ENCODE measurements at regions not wholly inside any gene's neighbourhood (a gene's known extent, or its start where the extent isn't known, plus 50 kb on each side); places are given as distances from the start of the nearest gene placed in this dataset.

DNA sequence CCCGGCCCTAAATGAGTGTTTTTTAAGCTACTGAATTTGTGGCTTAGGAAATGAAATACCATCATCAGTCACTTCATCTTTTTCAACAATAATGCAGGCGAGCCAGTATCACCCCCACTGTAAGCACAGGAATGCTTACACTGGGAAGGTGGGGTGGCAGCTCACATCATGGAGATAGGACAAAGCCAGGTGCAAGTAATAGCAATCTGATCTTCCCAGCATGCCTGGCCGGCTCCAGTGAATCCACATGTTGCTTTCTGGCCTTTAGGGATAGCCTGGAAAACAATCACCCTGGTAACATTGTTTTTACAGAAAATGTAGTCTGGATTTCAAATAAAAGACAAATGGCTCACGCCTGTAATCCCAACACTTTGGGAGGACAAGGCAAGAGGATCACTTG lies 140.9 kb upstream of the SOD1 start:
- Histone ChIP-seq H3K4me1 (ENCODE audit: control insufficient read depth, extremely low read depth, insufficient read depth, low read length) (no peaks in the 10 kb centered on the region), H4K20me1 (replicated peaks; ENCODE audit: control insufficient read depth, extremely low read depth, insufficient read depth, low read length) (no peaks in the 10 kb centered on the region), H3K9me3 (replicated peaks; ENCODE audit: control insufficient read depth, insufficient read depth, low read length) (no peaks in the 10 kb centered on the region), H3K9ac (replicated peaks; ENCODE audit: extremely low read depth, insufficient read depth, low read length) (no peak overlapping the region), H3K27me3 (ENCODE audit: control insufficient read depth in 2 of 2, insufficient read depth in 2 of 2, low read length in 2 of 2) (no peaks in the 10 kb centered on the region), H3K79me2 (ENCODE audit: control insufficient read depth, insufficient read depth, low read length) (no peaks in the 10 kb centered on the region), H3K4me3 (replicated peaks in 1 of 3; ENCODE audit: insufficient read depth in 1 of 3, low read depth in 1 of 3, low read length in 3 of 3) (no peak overlapping the region), H3K4me2 (ENCODE audit: insufficient read depth, low read length) (no peak overlapping the region), H3K36me3 (ENCODE audit: control insufficient read depth in 2 of 2, extremely low read depth in 1 of 2, insufficient read depth in 2 of 2, low read length in 2 of 2) (no peaks in the 10 kb centered on the region), H2AFZ (ENCODE audit: low read depth, low read length) (no peak overlapping the region), H3K27ac (ENCODE audit: insufficient read depth, low read depth, low read length) (no peak overlapping the region), H3K9me1 (replicated peaks; ENCODE audit: control insufficient read depth, extremely low read depth, insufficient read depth, low read length) (no peaks in the 10 kb centered on the region)
- TF ChIP-seq EZH2 (IDR thresholded peaks at IDR 0.05; ENCODE audit: borderline replicate concordance, low read depth, low read length, severe bottlenecking) (no peak), GATA2 (IDR thresholded peaks at IDR 0.05; ENCODE audit: insufficient read depth, insufficient read length, low read depth, low read length) (no peak), FOS (IDR thresholded peaks at IDR 0.05; ENCODE audit: borderline replicate concordance, insufficient read depth, low read length) (no peak), POLR2A (IDR thresholded peaks at IDR 0.05; ENCODE audit: low read depth, low read length) (no peak), POLR2AphosphoS5 (IDR thresholded peaks at IDR 0.05; ENCODE audit: insufficient read depth, low read depth, low read length) (no peak), JUN (IDR thresholded peaks at IDR 0.05; ENCODE audit: borderline replicate concordance, insufficient read depth, insufficient read length, low read depth) (no peak), MYC (IDR thresholded peaks at IDR 0.05; ENCODE audit: low read depth, low read length) (no peak)
- TF ChIP-seq, protein P1, sequence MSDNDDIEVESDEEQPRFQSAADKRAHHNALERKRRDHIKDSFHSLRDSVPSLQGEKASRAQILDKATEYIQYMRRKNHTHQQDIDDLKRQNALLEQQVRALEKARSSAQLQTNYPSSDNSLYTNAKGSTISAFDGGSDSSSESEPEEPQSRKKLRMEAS (IDR thresholded peaks at IDR 0.05; ENCODE audit: insufficient read depth, insufficient read length) = no peak
- TF ChIP-seq, protein P2, sequence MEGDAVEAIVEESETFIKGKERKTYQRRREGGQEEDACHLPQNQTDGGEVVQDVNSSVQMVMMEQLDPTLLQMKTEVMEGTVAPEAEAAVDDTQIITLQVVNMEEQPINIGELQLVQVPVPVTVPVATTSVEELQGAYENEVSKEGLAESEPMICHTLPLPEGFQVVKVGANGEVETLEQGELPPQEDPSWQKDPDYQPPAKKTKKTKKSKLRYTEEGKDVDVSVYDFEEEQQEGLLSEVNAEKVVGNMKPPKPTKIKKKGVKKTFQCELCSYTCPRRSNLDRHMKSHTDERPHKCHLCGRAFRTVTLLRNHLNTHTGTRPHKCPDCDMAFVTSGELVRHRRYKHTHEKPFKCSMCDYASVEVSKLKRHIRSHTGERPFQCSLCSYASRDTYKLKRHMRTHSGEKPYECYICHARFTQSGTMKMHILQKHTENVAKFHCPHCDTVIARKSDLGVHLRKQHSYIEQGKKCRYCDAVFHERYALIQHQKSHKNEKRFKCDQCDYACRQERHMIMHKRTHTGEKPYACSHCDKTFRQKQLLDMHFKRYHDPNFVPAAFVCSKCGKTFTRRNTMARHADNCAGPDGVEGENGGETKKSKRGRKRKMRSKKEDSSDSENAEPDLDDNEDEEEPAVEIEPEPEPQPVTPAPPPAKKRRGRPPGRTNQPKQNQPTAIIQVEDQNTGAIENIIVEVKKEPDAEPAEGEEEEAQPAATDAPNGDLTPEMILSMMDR (IDR thresholded peaks at IDR 0.05; ENCODE audit: extremely low read depth in 1 of 2, insufficient read depth in 1 of 2, low read depth in 1 of 2, low read length in 2 of 2) = no peak
- FAIRE-seq (no peak), DNase-seq (ENCODE audit: low read depth, low spot score) (no peak)
- intact Hi-C loops (cut with micrococcal nuclease) = no loop called here
- BruUV-seq (replicated peaks) = no TSS peak
- CTCF ChIA-PET = no interaction called here
- POLR2A ChIA-PET = no interaction called here
- dilution Hi-C loops (cut with MboI; ENCODE audit: extremely low pct_ligation_motif_present, low sequenced_read_pairs) = no loop called here
